Upper lobe of right lung (tissue), 1 donor: ENCODE measurements at regions not wholly inside any gene's neighbourhood (a gene's known extent, or its start where the extent isn't known, plus 50 kb on each side); places are given as distances from the start of the nearest gene placed in this dataset.
"Not testable (repeated sequence)": the region's sequence is repeated elsewhere in the genome, so short reads cannot be mapped to it uniquely, and the experiment has no call there.

ENCODE experiments used
- ATAC-seq: fragments of 200-7000 bp; cut with Tn5 transposase; one replicate; pipeline ENCODE4 v1.9.1; 2020; ENCODE audit warnings: mild to moderate bottlenecking, moderate library complexity
- DNase-seq: peaks from one replicate; pipeline ENCODE4 v3.0.0-alpha.2; 2020
- H3K27ac ChIP-seq: fragments of 200-600 bp; one replicate; pipeline ENCODE4 v1.8.0; 2022
- H3K27me3 ChIP-seq: fragments of 200-600 bp; one replicate; pipeline ENCODE4 v1.8.0; 2022; ENCODE audit warnings: mild to moderate bottlenecking
- H3K36me3 ChIP-seq: fragments of 200-600 bp; one replicate; pipeline ENCODE4 v1.8.0; 2022
- H3K4me1 ChIP-seq: fragments of 200-600 bp; one replicate; pipeline ENCODE4 v1.8.0; 2022
- H3K4me3 ChIP-seq: fragments of 200-600 bp; one replicate; pipeline ENCODE4 v1.8.0; 2022; ENCODE audit warnings: mild to moderate bottlenecking
- H3K9me3 ChIP-seq: fragments of 200-600 bp; one replicate; pipeline ENCODE4 v1.8.0; 2022
- intact Hi-C: fragments of 100-400 bp; cut with DNase I; formaldehyde crosslinking; loops from one replicate; pipeline ENCODE4 v1.11.0; 2022
- TF ChIP-seq, protein P1 (sequence below): fragments of 200-600 bp; IDR thresholded peaks from one replicate; pipeline ENCODE4 v1.8.0; 2022; ENCODE audit warnings: antibody characterized with exemption
- donor health status: DM: no; HTN: yes; CAD: no; lungs with severe emphysema.

DNA sequence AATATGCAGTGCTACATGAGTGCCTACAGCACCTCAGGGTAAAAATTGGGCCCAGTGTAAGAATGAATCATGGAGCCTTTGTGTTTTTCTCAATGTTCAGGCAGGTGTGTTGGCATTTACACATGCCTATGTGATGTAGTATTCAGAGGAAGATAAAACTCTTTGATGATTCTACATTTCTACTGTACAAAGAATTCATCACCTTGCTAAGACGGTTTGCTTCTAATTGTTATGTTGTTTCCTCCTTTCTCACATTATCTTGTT is 867.3 kb downstream of the TTLL7 start:
- ATAC-seq (no peak), DNase-seq (no peak)
- TF ChIP-seq, protein P1, sequence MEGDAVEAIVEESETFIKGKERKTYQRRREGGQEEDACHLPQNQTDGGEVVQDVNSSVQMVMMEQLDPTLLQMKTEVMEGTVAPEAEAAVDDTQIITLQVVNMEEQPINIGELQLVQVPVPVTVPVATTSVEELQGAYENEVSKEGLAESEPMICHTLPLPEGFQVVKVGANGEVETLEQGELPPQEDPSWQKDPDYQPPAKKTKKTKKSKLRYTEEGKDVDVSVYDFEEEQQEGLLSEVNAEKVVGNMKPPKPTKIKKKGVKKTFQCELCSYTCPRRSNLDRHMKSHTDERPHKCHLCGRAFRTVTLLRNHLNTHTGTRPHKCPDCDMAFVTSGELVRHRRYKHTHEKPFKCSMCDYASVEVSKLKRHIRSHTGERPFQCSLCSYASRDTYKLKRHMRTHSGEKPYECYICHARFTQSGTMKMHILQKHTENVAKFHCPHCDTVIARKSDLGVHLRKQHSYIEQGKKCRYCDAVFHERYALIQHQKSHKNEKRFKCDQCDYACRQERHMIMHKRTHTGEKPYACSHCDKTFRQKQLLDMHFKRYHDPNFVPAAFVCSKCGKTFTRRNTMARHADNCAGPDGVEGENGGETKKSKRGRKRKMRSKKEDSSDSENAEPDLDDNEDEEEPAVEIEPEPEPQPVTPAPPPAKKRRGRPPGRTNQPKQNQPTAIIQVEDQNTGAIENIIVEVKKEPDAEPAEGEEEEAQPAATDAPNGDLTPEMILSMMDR = no peak
- Histone ChIP-seq H3K27ac (no peak overlapping the region), H3K27me3 (no peaks in the 10 kb centered on the region), H3K4me1 (no peaks in the 10 kb centered on the region), H3K36me3 (no peaks in the 10 kb centered on the region), H3K4me3 (no peak overlapping the region), H3K9me3 (no peaks in the 10 kb centered on the region)
- intact Hi-C loops = no loop called here

DNA sequence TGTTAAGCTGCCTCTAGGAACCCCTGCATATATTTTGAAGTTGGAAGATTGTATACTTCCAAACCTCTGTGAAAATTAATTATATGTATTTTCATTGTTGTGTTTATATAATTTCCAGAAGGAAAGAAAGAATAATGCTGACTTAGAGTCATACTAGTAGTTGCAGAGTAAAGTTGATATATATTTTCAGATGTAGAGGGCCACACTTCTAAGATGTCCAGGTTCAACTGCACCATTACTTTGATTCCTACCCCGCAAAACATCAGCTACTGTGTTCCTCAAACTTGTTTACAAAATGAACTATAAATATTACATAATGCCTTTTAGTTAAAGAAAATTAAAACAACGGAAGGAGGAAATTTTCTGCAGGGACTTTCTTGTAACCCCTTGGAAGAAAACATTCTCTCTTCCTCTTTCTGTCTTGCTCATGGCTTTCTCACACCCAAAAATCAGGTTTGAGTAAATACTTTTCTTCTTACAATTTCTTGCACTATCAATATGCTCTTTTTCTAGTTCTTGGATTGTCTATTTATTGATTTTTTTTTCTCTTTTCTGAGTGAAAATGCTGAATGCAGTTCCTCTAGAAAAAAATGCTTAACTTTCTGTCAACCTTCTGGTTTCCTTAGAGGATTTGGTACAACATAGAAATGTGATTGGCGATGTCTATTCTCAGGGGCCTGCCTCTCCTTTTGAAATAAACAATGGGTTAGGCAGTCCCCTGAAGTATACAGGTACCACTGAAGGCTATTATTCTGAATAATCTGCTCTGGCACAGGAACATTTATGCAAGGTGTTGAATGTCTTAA is 867.8 kb downstream of the TTLL7 start:
- Histone ChIP-seq H3K36me3 (no peaks in the 10 kb centered on the region), H3K9me3 (no peaks in the 10 kb centered on the region), H3K4me3 (no peak overlapping the region), H3K27ac (no peak overlapping the region), H3K27me3 (no peaks in the 10 kb centered on the region), H3K4me1 (no peaks in the 10 kb centered on the region)
- intact Hi-C loops = no loop called here
- no peak for ATAC-seq
- TF ChIP-seq, protein P1 = no peak
- no peak for DNase-seq

DNA sequence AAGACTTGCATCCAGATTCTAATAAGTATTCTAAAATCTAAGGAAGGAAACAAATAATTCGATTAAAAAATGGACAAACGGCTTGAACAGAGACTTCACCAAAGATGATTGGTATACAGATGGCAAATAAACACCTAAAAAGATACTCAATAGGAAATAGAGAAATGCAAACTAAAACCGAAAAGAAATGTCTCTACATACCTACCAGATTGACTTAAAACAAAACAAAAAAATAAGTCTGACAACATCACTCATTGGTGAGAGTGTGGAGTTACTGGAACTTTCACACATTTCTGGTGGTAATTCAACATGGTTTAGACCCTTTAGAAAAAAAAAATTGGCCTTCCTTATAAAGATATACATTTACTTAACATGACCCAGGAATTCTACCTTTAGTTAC is 869.8 kb downstream of the TTLL7 start:
- H3K27me3 ChIP-seq = no peaks in the 10 kb centered on the region
- DNase-seq (no peak), ATAC-seq (no peak)
- H3K4me1 ChIP-seq = no peaks in the 10 kb centered on the region
- no peaks in the 10 kb centered on the region for H3K9me3 ChIP-seq
- intact Hi-C loops = no loop called here
- TF ChIP-seq, protein P1 = no peak
- no peak overlapping the region for H3K27ac ChIP-seq
- no peak overlapping the region for H3K4me3 ChIP-seq
- H3K36me3 ChIP-seq = no peaks in the 10 kb centered on the region

DNA sequence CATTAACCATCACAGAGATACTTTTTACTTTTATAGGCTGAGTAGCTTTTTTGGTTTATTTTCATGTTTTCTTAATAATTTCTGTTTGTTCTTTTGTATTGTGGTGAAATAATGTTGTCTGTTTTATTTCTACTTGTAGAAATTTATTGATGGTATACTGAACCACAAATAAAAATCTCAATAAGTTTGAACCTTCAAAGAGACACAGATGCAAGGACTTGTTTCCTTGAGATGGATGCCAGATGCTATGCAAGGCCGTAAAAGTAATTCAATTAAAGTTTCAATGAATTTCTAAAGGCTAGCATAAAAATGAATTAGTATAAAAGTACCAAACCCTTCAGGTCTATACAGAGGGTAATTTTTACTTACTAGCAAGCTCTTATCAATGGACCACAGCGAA is 873.5 kb downstream of the TTLL7 start:
- DNase-seq (no peak), ATAC-seq (no peak)
- no peaks in the 10 kb centered on the region for H3K9me3 ChIP-seq
- no peak overlapping the region for H3K27ac ChIP-seq
- intact Hi-C loops = no loop called here
- H3K36me3 ChIP-seq = no peaks in the 10 kb centered on the region
- no peaks in the 10 kb centered on the region for H3K27me3 ChIP-seq
- no peak overlapping the region for H3K4me3 ChIP-seq
- H3K4me1 ChIP-seq = no peaks in the 10 kb centered on the region
- TF ChIP-seq, protein P1 = no peak

DNA sequence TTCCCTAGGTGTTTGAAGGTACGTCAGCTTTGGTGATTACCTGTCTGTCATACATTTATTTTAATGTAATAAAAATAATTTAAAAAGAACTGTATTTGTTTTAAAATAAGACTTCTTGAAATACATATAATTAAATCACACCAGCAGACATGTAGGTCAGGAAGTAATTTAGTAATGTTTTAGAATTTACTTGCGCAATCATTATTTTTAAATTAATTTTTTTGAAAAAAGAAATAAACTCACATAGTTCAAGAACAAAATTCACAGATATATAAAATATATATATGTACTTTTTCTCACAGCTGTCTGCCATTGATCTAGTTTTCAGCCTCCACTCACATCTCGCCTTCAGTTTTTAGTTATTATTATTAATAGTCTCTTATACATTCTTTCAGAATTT is 875.9 kb downstream of the TTLL7 start:
- Histone ChIP-seq H3K27me3 (no peaks in the 10 kb centered on the region), H3K36me3 (no peaks in the 10 kb centered on the region), H3K4me3 (no peak overlapping the region), H3K4me1 (no peaks in the 10 kb centered on the region), H3K9me3 (no peaks in the 10 kb centered on the region), H3K27ac (no peak overlapping the region)
- intact Hi-C loops = no loop called here
- no peak for ATAC-seq
- DNase-seq = no peak
- TF ChIP-seq, protein P1 = no peak

DNA sequence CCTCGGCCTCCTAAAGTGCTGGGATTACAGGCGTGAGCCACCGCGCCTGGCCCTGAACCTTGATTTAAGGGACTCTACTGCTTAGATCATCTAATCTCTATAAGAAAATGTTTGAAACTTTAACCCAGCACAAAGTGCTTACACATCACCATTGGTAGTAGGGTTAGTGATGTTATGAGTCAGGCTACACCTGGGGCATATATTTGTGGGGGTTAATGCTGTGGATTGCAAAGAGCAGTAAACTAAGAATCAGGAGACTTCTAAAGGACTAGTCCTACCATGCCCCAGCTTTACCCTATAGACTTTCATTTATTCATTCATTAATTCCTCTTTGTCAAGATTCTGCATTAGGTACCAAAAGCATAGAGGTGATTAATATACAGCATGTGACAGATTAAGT is 880.5 kb downstream of the TTLL7 start:
- Histone ChIP-seq H3K27me3 (no peaks in the 10 kb centered on the region), H3K27ac (no peak overlapping the region), H3K9me3 (no peaks in the 10 kb centered on the region), H3K4me1 (no peaks in the 10 kb centered on the region), H3K36me3 (no peaks in the 10 kb centered on the region), H3K4me3 (no peak overlapping the region)
- ATAC-seq (no peak), DNase-seq (no peak)
- TF ChIP-seq, protein P1 = no peak
- intact Hi-C loops = no loop called here

DNA sequence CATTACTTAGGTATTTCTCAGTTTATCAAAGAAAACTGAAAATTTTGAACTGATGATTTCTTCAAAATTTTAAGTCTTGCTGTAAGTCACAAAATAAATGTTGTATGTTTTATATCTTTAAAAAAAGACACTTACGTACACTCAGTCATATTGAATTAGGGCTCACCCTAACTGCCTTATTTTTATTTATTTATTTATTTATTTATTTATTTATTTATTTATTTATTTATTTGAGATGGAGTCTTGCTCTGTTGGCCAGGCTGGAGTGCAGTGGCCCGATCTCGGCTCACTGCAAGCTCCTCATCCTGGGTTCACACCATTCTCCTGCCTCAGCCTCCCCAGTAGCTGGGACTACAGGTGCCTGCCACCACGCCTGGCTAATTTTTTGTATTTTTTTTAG is 881.9 kb downstream of the TTLL7 start:
- not testable (repeated sequence) for H3K9me3 ChIP-seq, H3K36me3 ChIP-seq, ATAC-seq

More for the DNA sequence above, 881.9 kb downstream of the TTLL7 start:
- DNase-seq, H3K27ac ChIP-seq, H3K27me3 ChIP-seq, H3K4me1 ChIP-seq, intact Hi-C loops, H3K4me3 ChIP-seq: not testable (repeated sequence)
